ENCODE measurements at regions not wholly inside any gene's neighbourhood (a gene's known extent, or its start where the extent isn't known, plus 50 kb on each side); places are given as distances from the start of the nearest gene placed in this dataset.

- no peak for TF ChIP-seq CTCF (IDR thresholded peaks at IDR 0.05; ENCODE audit: low read depth, low read length)
Measured at GRCh38 chr2:143954186-143954585, 565.7 kb downstream of the ZEB2 start.

GRCh38 chr2:143953451-143954030 is 566.4 kb downstream of the ZEB2 start:
- no peak for TF ChIP-seq CTCF (IDR thresholded peaks at IDR 0.05; ENCODE audit: low read depth, low read length)
- no peak overlapping the region for H3K4me3 ChIP-seq (ENCODE audit: low read depth, low read length)

More at GRCh38 chr2:143954186-143954585, 565.7 kb downstream of the ZEB2 start:
- no peak overlapping the region for H3K4me3 ChIP-seq (ENCODE audit: low read depth, low read length)

- no peak for TF ChIP-seq CTCF (IDR thresholded peaks at IDR 0.05; ENCODE audit: low read depth, low read length)
- no peak overlapping the region for H3K4me3 ChIP-seq (ENCODE audit: low read depth, low read length)
Measured at GRCh38 chr2:143952536-143952935, 567.4 kb downstream of the ZEB2 start.

GRCh38 chr2:143950704-143951103 is 569.2 kb downstream of the ZEB2 start:
- H3K4me3 ChIP-seq (ENCODE audit: low read depth, low read length): no peak overlapping the region
- no peak for TF ChIP-seq CTCF (IDR thresholded peaks at IDR 0.05; ENCODE audit: low read depth, low read length)

GRCh38 chr2:143949121-143949848 is 570.6 kb downstream of the ZEB2 start:
- TF ChIP-seq CTCF (IDR thresholded peaks at IDR 0.05; ENCODE audit: low read depth, low read length): no peak
- H3K4me3 ChIP-seq (ENCODE audit: low read depth, low read length): no peak overlapping the region

GRCh38 chr2:143948710-143949109 is 571.2 kb downstream of the ZEB2 start:
- no peak overlapping the region for H3K4me3 ChIP-seq (ENCODE audit: low read depth, low read length)
- TF ChIP-seq CTCF (IDR thresholded peaks at IDR 0.05; ENCODE audit: low read depth, low read length): no peak
